KOPT-K1 (cell line): ENCODE measurements at regions not wholly inside any gene's neighbourhood (a gene's known extent, or its start where the extent isn't known, plus 50 kb on each side); places are given as distances from the start of the nearest gene placed in this dataset.
"Not testable (repeated sequence)": the region's sequence is repeated elsewhere in the genome, so short reads cannot be mapped to it uniquely, and the experiment has no call there.

Experiments used
- H3K27ac ChIP-seq: fragments of 200-600 bp; sonication (generic); 2 replicates; pipeline ENCODE4 v1.5.1; 2016; ENCODE audit warnings: antibody characterized with exemption, mild to moderate bottlenecking, low read depth, low read length; ENCODE audit not compliant: poor library complexity, severe bottlenecking
- H3K36me3 ChIP-seq: fragments of 200-600 bp; sonication (generic); 2 replicates; pipeline ENCODE4 v1.5.1; 2017; ENCODE audit warnings: antibody characterized with exemption, mild to moderate bottlenecking, low read length, moderate library complexity; ENCODE audit not compliant: insufficient read depth
- H3K9me3 ChIP-seq: fragments of 200-600 bp; sonication (generic); 2 replicates; pipeline ENCODE4 v1.5.1; 2017; ENCODE audit warnings: antibody characterized with exemption, low read length, mild to moderate bottlenecking; ENCODE audit not compliant: insufficient read depth, poor library complexity, severe bottlenecking

GRCh38 chr16:85508993-85509392 lies 104.1 kb upstream of the GSE1 start:
- Histone ChIP-seq H3K9me3 (no peaks in the 10 kb centered on the region), H3K27ac (no peak overlapping the region), H3K36me3 (no peaks in the 10 kb centered on the region)

DNA sequence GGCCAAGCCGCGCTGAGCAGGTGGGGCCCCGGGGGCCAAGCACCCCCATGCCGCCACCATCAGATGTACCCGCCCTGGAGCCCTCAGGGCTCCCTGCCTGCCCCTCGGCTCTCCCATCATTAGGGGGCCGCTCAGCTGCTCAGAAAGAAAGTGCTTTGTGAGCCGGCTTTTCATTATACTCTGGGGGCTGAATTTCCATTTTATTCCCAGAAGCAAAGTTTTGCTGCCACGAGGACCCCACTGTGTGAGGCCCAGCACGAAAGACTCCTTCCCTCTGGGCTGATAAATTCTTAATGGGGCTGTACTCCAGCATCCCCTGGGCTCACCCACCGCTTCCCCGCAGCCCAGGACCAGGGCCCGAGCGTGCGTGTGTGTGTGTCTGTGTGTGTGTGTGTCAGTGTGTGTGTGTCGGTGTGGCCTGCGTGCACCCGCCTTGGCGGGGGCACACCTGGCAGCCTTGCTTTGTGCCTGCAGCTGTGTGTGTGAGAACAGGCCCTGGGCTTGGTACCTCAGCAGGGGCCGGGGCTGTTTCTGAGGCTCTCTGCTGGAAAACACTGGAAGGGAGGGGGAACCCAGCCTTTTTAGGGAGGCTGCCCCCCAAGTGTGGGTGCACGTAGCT lies 103.0 kb upstream of the GSE1 start:
- Histone ChIP-seq H3K9me3 (no peaks in the 10 kb centered on the region), H3K27ac (no peak overlapping the region), H3K36me3 (no peaks in the 10 kb centered on the region)

GRCh38 chr16:85511938-85512807 lies 100.9 kb upstream of the GSE1 start:
- no peak overlapping the region for H3K27ac ChIP-seq
- no peaks in the 10 kb centered on the region for H3K36me3 ChIP-seq
- no peaks in the 10 kb centered on the region for H3K9me3 ChIP-seq

DNA sequence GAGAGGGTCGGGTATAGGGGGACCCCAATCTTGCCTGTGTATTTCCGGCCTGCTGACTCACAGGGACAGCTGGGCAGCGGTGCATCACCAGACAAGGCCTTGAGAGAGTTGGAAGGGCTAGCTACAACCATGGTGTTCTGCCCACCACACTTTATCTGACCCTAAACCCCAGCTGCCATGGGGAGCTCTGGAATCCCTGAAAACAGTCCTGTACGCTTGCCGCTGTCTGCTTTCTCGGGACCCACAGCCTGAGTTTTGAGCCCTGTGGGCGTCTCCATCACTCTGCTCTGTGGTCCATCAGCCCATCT lies 100.4 kb upstream of the GSE1 start:
- H3K36me3 ChIP-seq = no peaks in the 10 kb centered on the region
- H3K27ac ChIP-seq = no peak overlapping the region
- H3K9me3 ChIP-seq = no peaks in the 10 kb centered on the region

DNA sequence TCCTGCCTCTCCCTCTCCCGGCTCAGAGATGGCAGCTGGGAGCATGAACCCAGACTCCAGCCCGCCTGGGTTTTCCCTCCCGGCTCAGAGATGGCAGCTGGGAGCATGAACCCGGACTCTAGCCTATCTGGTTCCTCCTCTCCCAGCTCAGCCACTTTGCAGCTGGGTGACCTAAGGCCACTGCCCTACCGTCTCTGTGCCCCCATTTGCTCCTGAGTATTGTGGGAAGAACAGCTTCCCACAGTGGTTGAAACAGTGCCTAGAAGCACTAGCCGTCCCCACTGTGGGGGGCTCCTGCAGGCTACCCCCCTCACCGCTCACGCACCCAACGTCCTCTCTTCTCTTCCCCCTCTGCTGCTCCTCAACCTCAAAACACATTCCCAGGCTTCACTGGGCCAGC lies 99.9 kb upstream of the GSE1 start:
- no peaks in the 10 kb centered on the region for H3K9me3 ChIP-seq
- no peaks in the 10 kb centered on the region for H3K36me3 ChIP-seq
- H3K27ac ChIP-seq = no peak overlapping the region

GRCh38 chr16:85513649-85514048 lies 99.5 kb upstream of the GSE1 start:
- H3K36me3 ChIP-seq = no peaks in the 10 kb centered on the region
- no peaks in the 10 kb centered on the region for H3K9me3 ChIP-seq
- H3K27ac ChIP-seq = no peak overlapping the region

DNA sequence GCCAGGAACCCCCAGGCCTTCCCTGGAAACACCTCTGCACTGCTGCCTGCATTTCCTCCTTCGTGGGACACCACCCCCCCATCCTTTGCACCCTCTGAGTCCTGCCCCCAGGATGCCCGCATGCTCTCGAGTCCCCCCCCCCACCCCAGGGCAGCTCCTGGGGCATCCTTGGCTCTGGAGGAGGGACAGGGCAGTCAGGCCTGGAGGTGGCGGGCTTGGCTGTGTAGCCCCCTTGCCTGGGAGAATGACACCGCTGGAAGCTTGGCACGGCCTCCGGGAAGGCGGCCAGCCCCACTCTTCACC lies 98.9 kb upstream of the GSE1 start:
- no peaks in the 10 kb centered on the region for H3K36me3 ChIP-seq
- no peaks in the 10 kb centered on the region for H3K9me3 ChIP-seq
- no peak overlapping the region for H3K27ac ChIP-seq

DNA sequence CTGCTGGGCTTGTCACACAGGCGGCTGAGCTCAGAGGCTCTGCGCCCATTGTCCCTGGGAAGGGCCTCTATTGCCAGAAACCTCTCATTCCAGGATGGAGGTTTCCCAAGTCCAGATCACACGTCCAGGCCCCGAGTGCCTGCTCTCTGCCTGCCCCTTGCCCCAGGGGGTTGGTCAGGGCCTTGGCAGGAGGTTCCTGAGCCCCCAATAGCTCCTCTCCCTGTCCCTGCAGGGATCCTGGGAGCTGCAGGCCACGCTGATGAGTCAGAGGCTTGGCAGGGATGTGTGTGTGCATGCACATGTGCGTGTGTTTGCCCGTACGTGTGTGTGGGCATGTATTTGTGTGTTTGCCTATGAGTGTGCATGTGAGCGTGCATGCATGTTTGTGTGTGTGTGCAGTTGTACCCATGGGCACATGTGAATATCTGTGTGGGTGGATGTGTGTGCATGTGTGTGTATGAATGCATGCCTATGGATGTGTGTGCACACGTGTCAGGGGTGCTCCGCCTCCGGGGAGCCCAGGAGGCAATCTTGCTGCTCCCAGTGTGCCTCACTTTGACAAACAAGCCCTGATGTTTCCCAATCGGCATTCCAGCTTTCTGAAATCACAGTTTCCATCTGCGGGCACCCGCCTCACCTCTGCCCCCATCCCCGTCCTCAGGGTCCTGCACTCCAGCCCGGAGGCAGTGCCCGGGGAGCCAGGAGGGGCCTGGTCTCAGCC lies 98.4 kb upstream of the GSE1 start:
- no peaks in the 10 kb centered on the region for H3K36me3 ChIP-seq
- no peaks in the 10 kb centered on the region for H3K9me3 ChIP-seq
- H3K27ac ChIP-seq = no peak overlapping the region

- H3K9me3 ChIP-seq = no peaks in the 10 kb centered on the region
- no peaks in the 10 kb centered on the region for H3K36me3 ChIP-seq
- no peak overlapping the region for H3K27ac ChIP-seq
These were observed 97.8 kb upstream of the GSE1 start for GRCh38 chr16:85515319-85515745.

GRCh38 chr16:85515830-85516397 lies 97.2 kb upstream of the GSE1 start:
- Histone ChIP-seq H3K36me3 (no peaks in the 10 kb centered on the region), H3K9me3 (no peaks in the 10 kb centered on the region), H3K27ac (no peak overlapping the region)

- Histone ChIP-seq H3K9me3 (no peaks in the 10 kb centered on the region), H3K27ac (no peak overlapping the region), H3K36me3 (no peaks in the 10 kb centered on the region)
These were observed 96.0 kb upstream of the GSE1 start for GRCh38 chr16:85517154-85517553.

DNA sequence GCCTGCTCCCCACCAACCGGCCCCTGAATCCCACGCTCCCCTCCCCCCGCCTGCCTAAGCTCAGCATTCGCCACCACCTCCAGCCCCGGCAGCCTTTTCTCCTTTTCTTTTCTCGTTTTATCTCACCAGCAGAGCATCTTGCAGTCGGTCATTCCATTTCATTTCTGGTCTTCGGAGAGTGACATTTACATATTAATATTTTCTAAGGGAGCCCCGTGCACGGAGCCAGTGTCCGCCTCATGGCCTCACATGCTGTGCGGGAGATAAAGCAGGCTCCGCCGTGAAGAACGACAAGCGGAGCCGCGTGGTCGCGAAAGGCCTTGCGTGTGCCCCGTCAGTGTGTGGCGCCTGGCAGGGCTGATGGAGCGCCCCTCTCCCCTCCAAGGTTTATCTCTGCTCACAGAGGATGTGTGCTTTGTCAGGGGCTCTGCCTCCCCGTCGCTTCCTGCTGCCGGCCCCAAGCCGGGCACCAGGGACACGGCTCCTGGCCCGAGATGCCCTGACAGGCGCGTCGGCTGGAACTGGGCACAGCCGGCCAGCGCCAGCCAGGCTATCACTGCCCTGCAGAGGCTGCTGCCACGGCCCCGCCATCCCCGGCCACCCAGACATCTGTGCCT lies 95.5 kb upstream of the GSE1 start:
- Histone ChIP-seq H3K9me3 (no peaks in the 10 kb centered on the region), H3K27ac (no peak overlapping the region), H3K36me3 (no peaks in the 10 kb centered on the region)

DNA sequence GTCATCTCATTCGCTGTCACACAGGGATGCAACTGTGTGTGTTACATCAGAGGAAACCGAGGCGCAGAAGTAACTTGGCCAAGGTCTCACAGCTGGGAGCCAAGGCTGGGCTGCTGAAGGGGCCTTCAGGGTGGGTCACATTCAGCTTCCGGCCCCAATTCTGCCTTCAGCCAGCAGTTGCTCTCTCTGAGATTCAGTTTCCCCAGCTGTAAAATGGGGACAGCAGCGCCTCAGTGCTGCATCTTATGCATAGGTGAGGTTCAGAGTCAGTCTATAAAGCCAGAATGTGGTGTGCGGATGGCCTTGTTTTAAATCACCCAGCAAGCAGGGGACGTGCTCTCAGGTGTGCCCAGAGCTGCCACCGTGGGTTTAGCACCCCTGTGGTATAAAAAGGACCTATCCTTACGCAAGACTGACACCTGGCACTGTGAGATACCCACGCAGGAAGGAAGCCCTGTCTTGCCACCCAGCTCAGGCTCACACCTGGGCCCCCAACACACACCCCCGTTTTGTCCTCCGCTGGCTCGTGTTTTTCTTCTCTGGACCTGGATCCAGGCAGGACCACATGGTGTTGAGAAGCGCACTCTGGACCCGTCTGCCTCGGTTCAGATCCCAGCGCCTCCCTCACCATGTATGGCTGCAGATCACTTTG lies 94.6 kb upstream of the GSE1 start:
- H3K27ac ChIP-seq = no peak overlapping the region
- no peaks in the 10 kb centered on the region for H3K36me3 ChIP-seq
- no peaks in the 10 kb centered on the region for H3K9me3 ChIP-seq

GRCh38 chr16:85519050-85519440 lies 94.1 kb upstream of the GSE1 start:
- H3K27ac ChIP-seq, H3K36me3 ChIP-seq, H3K9me3 ChIP-seq: not testable (repeated sequence)
